ENCODE measurements at regions not wholly inside any gene's neighbourhood (a gene's known extent, or its start where the extent isn't known, plus 50 kb on each side); places are given as distances from the start of the nearest gene placed in this dataset.

GRCh38 chr4:108567831-108568230, 52.5 kb upstream of the RPL34 start:
- DNase-seq (ENCODE audit: insufficient read length, low spot score) (no peak), FAIRE-seq (no peak)
- TF ChIP-seq POLR2A (IDR thresholded peaks at IDR 0.05; ENCODE audit: low read depth, low read length), result no peak

GRCh38 chr4:108561116-108561515, 59.3 kb upstream of the RPL34 start:
- FAIRE-seq (no peak), DNase-seq (ENCODE audit: insufficient read length, low spot score) (no peak)
- no peak for TF ChIP-seq POLR2A (IDR thresholded peaks at IDR 0.05; ENCODE audit: low read depth, low read length)

GRCh38 chr4:108560616-108561015, 59.8 kb upstream of the RPL34 start:
- DNase-seq (ENCODE audit: insufficient read length, low spot score) (no peak), FAIRE-seq (no peak)
- TF ChIP-seq POLR2A (IDR thresholded peaks at IDR 0.05; ENCODE audit: low read depth, low read length), result no peak

- DNase-seq (ENCODE audit: insufficient read length, low spot score), result no peak
- no peak for TF ChIP-seq POLR2A (IDR thresholded peaks at IDR 0.05; ENCODE audit: low read depth, low read length)
- no peak for FAIRE-seq
Observed at GRCh38 chr4:108559911-108560310, 60.5 kb upstream of the RPL34 start.

- DNase-seq (ENCODE audit: insufficient read length, low spot score) (no peak), FAIRE-seq (no peak)
- no peak for TF ChIP-seq POLR2A (IDR thresholded peaks at IDR 0.05; ENCODE audit: low read depth, low read length)
Observed at GRCh38 chr4:108559068-108559793, 61.1 kb upstream of the RPL34 start.

GRCh38 chr4:108556588-108557200, 63.7 kb upstream of the RPL34 start:
- no peak for DNase-seq (ENCODE audit: insufficient read length, low spot score)
- no peak for FAIRE-seq
- no peak for TF ChIP-seq POLR2A (IDR thresholded peaks at IDR 0.05; ENCODE audit: low read depth, low read length)

GRCh38 chr4:108556166-108556565, 64.2 kb upstream of the RPL34 start:
- no peak for TF ChIP-seq POLR2A (IDR thresholded peaks at IDR 0.05; ENCODE audit: low read depth, low read length)
- FAIRE-seq, result no peak

GRCh38 chr4:108555701-108556100, 64.7 kb upstream of the RPL34 start:
- DNase-seq (ENCODE audit: insufficient read length, low spot score) (no peak), FAIRE-seq (no peak)
- no peak for TF ChIP-seq POLR2A (IDR thresholded peaks at IDR 0.05; ENCODE audit: low read depth, low read length)

More at GRCh38 chr4:108556166-108556565, 64.2 kb upstream of the RPL34 start:
- DNase-seq (ENCODE audit: insufficient read length, low spot score), result no peak

- DNase-seq (ENCODE audit: insufficient read length, low spot score) (no peak), FAIRE-seq (no peak)
- no peak for TF ChIP-seq POLR2A (IDR thresholded peaks at IDR 0.05; ENCODE audit: low read depth, low read length)
Observed at GRCh38 chr4:108547682-108548081, 72.7 kb upstream of the RPL34 start.

- no peak for DNase-seq (ENCODE audit: insufficient read length, low spot score)
- FAIRE-seq, result no peak
- TF ChIP-seq POLR2A (IDR thresholded peaks at IDR 0.05; ENCODE audit: low read depth, low read length), result no peak
Observed at GRCh38 chr4:108546728-108547127, 73.6 kb upstream of the RPL34 start.

- no peak for DNase-seq (ENCODE audit: insufficient read length, low spot score)
- no peak for TF ChIP-seq POLR2A (IDR thresholded peaks at IDR 0.05; ENCODE audit: low read depth, low read length)
- FAIRE-seq, result no peak
Observed at GRCh38 chr4:108544481-108544880, 75.9 kb upstream of the RPL34 start.

- no peak for FAIRE-seq
- no peak for DNase-seq (ENCODE audit: insufficient read length, low spot score)
- no peak for TF ChIP-seq POLR2A (IDR thresholded peaks at IDR 0.05; ENCODE audit: low read depth, low read length)
Observed at GRCh38 chr4:108543359-108543968, 76.9 kb upstream of the RPL34 start.

- FAIRE-seq (no peak), DNase-seq (ENCODE audit: insufficient read length, low spot score) (no peak)
- no peak for TF ChIP-seq POLR2A (IDR thresholded peaks at IDR 0.05; ENCODE audit: low read depth, low read length)
Observed at GRCh38 chr4:108540536-108540935, 79.8 kb upstream of the RPL34 start.

GRCh38 chr4:108536577-108536976, 83.8 kb upstream of the RPL34 start:
- DNase-seq (ENCODE audit: insufficient read length, low spot score) (no peak), FAIRE-seq (no peak)
- TF ChIP-seq POLR2A (IDR thresholded peaks at IDR 0.05; ENCODE audit: low read depth, low read length), result no peak

- no peak for TF ChIP-seq POLR2A (IDR thresholded peaks at IDR 0.05; ENCODE audit: low read depth, low read length)
- DNase-seq (ENCODE audit: insufficient read length, low spot score) (no peak), FAIRE-seq (no peak)
Observed at GRCh38 chr4:108535757-108536156, 84.6 kb upstream of the RPL34 start.

Measured in H54 (cell line).